OCI-LY3 (cell line): ENCODE measurements at regions not wholly inside any gene's neighbourhood (a gene's known extent, or its start where the extent isn't known, plus 50 kb on each side); places are given as distances from the start of the nearest gene placed in this dataset.

Experiments
- EZH2phosphoT487 ChIP-seq: fragments of 200-600 bp; shearing (Covaris generic); IDR thresholded peaks from 2 replicates; pipeline ENCODE4 v1.6.1; 2018; ENCODE audit warnings: antibody characterized with exemption, mixed run types, low read depth
- TF ChIP-seq, protein P1 (sequence below): fragments of 200-600, 300-600 bp; sonication (generic); IDR thresholded peaks from 2 replicates; pipeline ENCODE4 v1.5.1; 2014; ENCODE audit warnings: antibody characterized with exemption, low read length, low read depth

DNA sequence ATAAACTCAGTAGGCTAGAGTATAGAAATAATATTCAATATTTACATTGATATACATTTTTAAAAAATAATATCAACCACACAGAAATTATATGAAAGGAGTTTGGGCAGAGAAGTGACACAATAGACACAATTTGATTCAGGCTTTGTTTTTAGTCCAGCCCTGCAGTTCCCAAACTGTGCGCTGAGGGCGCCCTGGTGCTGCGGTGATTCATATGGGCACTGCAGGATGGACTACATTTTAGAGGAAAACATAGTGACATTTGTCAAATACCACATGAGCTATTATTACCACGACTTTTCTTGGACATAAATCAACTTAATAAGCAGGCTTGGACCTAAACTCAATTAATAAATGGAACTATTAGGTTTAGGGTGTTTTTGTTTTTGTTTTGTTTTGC is 364.3 kb upstream of the ID4 start:
- no peak for TF ChIP-seq EZH2phosphoT487
- TF ChIP-seq, protein P1, sequence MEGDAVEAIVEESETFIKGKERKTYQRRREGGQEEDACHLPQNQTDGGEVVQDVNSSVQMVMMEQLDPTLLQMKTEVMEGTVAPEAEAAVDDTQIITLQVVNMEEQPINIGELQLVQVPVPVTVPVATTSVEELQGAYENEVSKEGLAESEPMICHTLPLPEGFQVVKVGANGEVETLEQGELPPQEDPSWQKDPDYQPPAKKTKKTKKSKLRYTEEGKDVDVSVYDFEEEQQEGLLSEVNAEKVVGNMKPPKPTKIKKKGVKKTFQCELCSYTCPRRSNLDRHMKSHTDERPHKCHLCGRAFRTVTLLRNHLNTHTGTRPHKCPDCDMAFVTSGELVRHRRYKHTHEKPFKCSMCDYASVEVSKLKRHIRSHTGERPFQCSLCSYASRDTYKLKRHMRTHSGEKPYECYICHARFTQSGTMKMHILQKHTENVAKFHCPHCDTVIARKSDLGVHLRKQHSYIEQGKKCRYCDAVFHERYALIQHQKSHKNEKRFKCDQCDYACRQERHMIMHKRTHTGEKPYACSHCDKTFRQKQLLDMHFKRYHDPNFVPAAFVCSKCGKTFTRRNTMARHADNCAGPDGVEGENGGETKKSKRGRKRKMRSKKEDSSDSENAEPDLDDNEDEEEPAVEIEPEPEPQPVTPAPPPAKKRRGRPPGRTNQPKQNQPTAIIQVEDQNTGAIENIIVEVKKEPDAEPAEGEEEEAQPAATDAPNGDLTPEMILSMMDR = no peak
